Activated naive CD4-positive, alpha-beta T cell treated with anti-CD3 and anti-CD28 coated beads, Interleukin-2, amount 50 U/mL, for 16 hours (primary cell): ENCODE measurements at regions not wholly inside any gene's neighbourhood (a gene's known extent, or its start where the extent isn't known, plus 50 kb on each side); places are given as distances from the start of the nearest gene placed in this dataset.
"Not testable (repeated sequence)": the region's sequence is repeated elsewhere in the genome, so short reads cannot be mapped to it uniquely, and the experiment has no call there.

Experiments used
- DNase-seq: peaks from one replicate; pipeline ENCODE4 v3.0.0-alpha.2; 2020

DNA sequence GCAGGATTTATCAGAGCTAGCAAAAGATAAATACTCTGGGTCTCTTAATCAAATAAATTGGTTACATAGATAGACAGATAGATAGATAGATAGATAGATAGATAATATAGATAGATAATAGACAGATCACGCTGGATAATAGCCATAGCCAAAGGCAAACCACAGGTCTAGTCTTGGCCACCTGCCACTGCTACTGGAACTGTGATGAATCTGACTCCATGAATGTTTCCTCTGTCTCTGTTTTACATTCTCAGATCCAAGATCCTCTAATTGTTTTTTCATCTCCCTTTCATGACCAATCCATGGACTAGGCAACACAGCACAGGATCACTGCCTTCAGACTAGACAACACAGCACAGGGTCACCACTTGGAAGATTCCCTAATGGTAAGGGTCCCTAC lies 444.7 kb upstream of the NFIA start:
- no peak for DNase-seq

DNA sequence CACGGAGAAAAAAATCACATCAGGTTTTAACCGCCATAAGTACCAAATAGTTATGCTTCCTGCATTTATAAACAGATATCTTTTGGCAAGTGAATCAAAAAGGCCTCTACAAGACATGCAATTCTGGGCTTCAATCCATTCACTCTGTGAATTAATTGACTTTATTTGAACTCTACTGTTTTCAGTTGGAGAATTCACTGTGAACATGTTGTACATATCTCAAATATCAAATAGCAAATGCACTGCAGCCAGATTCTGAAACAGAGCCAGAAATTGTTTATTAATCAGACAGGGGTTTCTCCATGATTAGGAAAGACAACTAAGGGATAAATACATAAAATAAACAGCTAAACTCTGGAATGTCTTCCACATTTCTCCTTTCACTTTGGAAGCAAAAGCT lies 445.4 kb upstream of the NFIA start:
- DNase-seq, result no peak

DNA sequence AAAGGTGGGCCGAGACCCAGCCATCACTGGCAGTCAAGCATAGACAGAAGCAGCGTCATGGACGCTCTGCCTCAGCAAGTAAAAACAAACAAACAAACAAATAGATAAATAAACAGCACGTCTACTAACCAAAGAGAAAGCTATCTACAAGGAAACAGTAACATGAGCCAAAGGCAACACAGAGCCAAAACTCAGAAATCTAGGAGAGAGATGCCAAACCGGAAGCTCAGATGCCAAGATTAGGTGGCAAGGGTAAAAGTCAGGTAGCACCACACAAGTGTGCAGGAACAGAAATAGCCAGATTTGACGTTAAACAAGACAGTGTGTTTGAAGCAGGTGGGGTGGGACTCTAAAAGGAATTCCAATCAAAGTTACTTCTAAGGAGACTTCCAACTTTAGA lies 448.3 kb upstream of the NFIA start:
- no peak for DNase-seq

DNA sequence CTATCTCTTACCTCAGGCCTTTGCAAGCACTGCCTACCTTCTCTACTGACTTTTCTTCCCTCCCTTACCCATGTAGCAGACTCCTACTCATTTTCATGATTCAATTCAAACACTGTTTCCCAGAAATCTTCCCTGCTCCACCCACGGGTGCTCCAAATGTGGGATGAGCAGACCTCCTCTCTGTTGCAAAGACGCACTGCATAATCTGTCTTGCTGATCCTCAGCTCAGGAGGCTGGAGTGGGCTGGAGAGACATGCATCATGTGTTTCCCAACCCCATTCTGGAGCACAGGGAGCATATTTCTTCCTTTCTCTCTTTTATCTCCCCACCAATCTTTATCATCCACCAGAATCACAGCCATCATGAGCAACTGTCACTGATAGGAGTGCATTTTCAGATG lies 459.9 kb upstream of the NFIA start:
- DNase-seq, result no peak

DNA sequence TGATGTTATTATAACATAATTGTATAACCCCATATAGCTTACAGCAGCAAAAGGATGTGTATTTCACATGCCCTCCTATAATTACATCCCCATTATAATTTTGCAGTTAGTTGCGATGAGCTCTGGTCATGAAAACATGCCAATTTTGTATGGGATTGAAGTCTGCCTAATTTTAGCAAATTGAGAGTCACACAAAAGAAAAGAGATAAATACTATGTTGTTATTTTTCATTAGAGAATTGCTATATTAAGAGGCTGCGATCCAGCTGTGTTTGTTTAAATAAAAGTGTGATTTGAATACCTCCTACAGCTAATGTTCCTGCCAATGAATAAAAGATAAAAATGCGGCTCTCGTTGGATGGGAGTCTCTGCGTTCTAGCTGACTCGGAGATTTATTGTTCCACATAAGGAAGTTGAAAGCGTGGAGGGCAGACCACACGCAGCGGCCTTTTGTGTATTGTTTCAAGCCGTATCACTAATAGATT lies 461.0 kb upstream of the NFIA start:
- no peak for DNase-seq

DNA sequence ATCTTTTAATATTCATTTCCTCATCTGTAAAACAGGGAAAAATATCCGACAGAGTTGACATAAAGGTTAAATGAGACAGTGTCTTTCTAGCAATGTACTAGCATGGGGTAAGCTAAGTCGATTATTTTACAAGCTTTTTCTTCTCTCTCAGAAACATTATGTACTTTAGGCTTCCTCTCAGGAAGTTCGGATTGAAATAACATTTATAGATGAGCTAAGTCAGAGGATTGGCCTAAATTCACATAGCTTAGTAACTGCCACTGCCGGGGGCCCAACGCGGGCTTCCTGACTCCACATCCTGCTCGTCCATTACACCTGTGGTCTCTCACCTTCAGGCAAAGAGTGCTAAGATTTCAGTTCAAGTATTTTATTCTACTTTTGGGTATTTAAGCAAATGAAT lies 462.3 kb upstream of the NFIA start:
- DNase-seq, result no peak

DNA sequence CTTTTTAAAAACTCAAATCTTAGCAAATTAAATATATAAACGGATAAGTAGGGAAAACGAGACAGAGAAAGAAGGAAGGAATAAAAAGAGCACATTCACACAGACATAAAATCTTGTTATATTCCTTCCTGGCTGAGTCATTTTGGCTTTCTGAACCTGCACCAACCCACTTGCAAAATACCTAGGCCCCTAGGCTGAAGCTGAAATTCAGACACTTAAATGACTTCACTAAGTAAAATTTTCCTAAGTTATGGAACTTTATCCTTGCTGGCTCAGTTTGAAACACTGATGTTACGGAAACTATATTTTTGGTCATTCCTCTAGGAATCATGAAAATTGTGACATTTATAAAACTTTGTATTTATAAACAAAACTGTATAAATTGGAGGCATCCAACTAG lies 462.8 kb upstream of the NFIA start:
- no peak for DNase-seq

- no peak for DNase-seq
These were observed 466.7 kb upstream of the NFIA start for GRCh38 chr1:60615666-60616065.

GRCh38 chr1:60612790-60613189 lies 469.6 kb upstream of the NFIA start:
- no peak for DNase-seq

DNA sequence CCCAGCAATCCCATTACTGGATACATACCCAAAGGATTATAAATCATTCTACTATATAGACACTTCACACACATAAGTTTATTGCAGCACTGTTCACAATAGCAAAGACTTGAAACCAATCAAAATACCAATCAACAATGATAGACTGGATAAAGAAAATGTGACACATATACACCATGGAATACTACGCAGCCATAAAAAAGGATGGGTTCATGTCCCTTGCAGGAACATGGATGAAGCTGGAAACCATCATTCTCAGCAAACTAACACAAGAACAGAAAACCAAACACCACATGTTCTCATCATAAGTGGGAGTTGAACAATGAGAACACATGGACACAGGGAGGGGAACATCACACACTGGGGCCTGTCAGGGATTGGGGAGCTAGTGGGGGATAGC lies 475.4 kb upstream of the NFIA start:
- not testable (repeated sequence) for DNase-seq

- no peak for DNase-seq
These were observed 481.8 kb upstream of the NFIA start for GRCh38 chr1:60600532-60600931.

DNA sequence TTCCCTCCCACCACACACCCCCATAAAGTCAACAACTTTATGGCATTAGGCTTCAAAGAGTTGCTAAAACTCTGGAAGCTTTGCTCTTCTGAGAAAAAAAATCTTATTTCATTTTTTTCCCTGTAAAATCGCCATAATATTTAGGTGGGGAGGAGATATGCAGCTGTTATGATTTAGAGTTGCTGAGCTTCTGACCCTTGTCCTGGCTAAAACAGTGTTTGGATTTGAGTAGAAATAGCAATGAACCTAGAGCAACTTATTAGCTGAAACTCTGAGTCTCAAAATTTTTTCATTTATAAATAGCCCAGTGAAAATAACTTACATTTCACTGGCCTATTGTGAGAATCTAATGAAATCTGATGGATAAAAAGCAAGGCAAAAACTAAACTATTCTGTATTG lies 482.8 kb upstream of the NFIA start:
- no peak for DNase-seq

DNA sequence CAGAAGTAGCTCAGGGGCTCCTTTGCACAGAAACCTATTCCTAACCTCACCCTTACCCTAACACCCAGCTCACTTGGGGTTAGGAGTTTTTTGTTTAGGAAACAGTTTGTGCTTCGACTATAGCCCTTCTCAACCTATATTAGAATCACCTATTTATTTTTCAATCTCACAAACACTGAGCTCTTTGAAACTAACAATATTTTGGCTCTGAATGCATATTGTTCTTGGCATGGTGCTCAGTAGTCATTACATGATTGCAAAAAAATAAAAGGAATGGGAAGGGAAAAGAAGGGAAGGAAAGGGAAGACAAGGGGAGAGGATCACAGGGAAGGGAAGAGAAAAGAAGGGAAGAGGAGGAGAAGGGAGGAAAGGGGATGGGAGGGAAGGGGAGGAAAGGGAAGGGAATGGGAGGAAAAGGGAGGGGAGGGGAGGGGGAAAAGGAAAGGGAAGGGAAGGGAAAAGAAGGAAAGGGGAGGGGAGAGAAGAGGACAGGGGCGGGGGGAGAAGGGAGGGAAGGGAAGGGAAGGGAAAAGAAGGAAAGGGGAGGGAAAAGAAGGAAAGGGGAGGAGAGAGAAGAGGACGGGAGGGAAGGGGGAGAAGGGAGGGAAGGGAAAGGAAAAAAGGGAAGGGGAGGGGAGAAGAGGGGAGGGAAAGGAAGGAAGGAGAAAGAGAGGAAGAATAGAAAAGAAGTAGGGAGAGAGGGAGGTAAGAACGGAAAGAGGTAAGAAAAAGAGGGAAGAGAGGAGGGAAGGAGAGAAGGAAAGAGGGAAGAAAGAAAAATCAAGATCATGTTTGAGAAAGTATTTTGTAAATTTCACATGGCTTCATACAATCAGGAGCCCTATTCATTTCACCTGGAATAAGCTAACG lies 484.1 kb upstream of the NFIA start:
- DNase-seq, result no peak

GRCh38 chr1:60596791-60597750 lies 485.3 kb upstream of the NFIA start:
- no peak for DNase-seq

GRCh38 chr1:60591583-60591982 lies 490.8 kb upstream of the NFIA start:
- no peak for DNase-seq

DNA sequence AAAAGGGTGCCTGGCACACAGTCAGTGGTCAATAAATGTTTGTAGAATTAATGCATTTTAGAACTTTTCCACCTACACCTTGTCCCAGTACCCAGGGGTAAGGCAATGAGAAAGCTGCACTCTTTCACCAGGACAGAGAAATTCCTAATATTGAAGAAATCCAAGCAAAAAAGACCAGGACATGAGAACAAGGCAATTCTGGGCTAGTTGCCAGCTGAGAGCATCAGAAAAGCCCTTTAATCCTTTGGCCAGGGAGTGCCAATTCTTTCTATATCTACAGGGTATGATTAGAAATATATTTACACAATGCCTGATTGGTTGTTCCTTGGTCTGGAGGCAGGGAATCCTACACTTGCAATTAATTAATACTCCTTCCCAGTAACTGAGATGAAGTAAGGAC lies 492.4 kb upstream of the NFIA start:
- no peak for DNase-seq

DNA sequence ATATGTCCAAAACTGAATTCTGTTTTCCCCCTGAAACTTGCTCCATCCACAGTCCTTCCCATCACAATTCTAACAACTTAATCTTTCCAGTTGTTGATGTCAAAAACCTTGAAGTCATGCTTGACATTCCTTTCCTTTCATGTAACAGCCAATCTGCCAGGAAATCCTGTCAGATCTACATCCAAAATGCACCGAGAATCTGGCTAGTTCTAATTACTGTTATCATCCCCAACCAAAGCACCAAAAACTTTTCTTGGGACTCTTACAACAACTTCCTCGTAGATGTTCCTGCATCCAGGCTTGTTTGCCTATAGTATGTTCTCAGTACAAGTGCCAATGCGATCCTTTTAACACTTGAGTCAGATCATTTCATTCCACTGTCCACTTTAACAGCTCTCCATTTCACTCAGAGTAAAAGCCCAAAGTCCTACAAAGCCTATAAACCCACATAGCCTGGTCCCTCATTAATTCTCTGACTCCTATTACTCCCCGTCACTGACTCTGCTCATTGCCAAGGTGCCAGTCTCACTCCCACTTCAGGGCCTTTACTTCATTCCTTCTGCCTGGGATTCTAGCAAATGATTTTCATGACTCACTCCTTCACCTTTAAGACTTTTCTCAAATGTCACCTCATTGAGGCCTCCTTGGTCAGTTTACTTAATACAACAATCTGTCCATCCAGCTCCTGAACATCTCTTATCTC lies 493.2 kb upstream of the NFIA start:
- no peak for DNase-seq

DNA sequence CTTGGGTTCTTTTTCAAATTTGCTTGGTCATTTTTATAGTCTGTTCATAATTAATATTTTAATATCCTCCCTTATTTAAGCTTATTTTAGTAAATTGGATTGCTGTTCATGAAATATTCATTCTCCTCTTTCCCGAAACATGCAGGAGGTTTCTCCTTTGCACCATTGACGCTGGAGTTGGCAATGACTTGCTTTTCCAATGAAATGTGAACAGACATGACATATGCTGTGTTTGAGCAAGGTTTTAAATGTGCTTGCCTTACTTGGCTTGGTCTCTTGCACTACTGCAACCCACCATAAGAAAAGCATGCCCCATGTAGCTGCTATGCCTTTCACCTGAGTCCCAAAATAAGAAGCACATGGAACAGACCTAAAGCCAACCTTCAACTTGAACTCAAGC lies 498.0 kb upstream of the NFIA start:
- no peak for DNase-seq

DNA sequence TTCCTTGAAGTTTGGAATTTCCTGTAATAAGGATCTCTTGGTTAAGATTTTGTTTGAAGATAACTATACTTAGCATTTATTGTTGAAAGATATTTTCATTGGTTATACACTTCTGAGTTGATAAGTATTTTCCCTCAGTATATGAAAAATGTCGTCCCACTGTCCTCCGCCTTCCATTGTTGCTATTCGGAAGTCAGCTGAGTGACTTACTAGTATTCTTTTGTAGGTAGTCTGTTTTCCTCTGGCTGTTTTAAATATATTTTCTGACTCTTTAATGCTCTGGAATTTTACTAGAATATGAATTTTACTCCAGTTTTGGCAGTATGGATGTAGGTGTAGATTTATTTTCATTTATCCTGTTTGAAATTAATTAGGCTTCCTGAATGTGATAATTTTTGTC lies 498.7 kb upstream of the NFIA start:
- DNase-seq, result no peak

GRCh38 chr1:60581455-60582220 lies 500.7 kb upstream of the NFIA start:
- DNase-seq, result no peak

DNA sequence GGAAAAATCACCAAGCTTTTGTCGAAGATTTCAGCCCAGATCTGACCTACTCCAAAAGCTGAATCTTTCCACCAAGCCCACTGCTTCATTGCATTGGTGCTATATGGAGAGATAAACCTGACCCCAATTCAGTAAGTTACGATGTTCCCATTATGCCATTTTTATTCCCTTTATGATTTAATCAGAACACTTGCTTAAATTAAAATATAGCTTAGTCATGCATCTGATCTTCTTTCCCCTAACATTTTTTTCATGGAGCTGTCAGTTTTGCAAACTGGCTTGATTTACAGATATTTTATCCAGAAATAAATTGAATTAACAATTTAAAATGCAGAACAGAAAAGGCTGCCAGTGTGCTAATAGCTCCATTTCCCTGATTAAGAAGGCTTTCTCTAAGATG lies 503.5 kb upstream of the C1orf87 start:
- DNase-seq, result no peak

DNA sequence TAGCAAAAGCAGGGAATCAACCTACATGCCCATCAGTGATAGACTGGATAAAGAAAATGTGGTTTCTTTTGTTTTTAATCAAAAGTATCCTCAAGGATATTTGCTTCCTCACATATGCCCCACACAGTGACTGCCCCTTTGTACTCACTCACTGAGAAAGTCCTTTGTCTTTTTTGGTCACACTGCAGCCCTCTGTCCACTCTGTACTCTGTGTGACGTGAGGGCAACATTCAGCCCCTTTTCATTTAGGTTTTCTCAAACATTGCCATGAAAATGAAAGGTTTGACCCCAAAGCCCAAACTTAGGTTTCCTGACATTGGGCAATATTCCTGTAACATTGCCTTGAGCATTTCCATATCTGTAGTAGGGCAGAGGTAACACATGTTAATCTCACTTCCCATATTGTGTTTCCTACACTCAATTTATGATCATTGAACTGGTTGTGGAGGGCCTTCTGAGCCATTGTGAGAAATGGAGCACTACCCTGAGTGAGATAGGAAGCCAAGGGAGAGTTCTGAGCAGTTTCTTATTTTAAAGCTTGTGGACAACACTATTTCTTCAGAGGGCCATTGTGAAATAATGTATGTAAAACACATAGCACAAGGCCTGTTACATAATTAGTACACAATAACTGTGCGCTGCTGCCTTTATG lies 501.9 kb upstream of the C1orf87 start:
- DNase-seq, result no peak
